HepG2 (cell line): ENCODE measurements at regions not wholly inside any gene's neighbourhood (a gene's known extent, or its start where the extent isn't known, plus 50 kb on each side); places are given as distances from the start of the nearest gene placed in this dataset.

ENCODE experiments used
- EP300 ChIP-seq, 3 experiments: sonication (generic) in 1 of 3; formaldehyde crosslinking in 1 of 3; IDR thresholded peaks; 2 replicates each; pipeline versions ENCODE4 v1.5.1 to v1.6.1; 2011 to 2020; ENCODE audit warnings: low read depth in 2 of 3, low read length in 2 of 3, borderline replicate concordance in 1 of 3, improper control_type of control experiment in 1 of 3, mild to moderate bottlenecking in 1 of 3, missing genetic modification reagents in 1 of 3, moderate library complexity in 1 of 3
- HMGXB4 ChIP-seq, 2 experiments: sonication (generic) in 1 of 2; formaldehyde crosslinking in 1 of 2; IDR thresholded peaks; 2 replicates each; pipeline versions ENCODE4 v1.4.0 to v1.6.1; 2018 to 2020; ENCODE audit warnings: missing genetic modification reagents in 2 of 2, borderline replicate concordance in 1 of 2, low read depth in 1 of 2, mild to moderate bottlenecking in 1 of 2, missing biosample characterization in 1 of 2
- POLR2A ChIP-seq, 2 experiments: IDR thresholded peaks; 2 replicates each; pipeline ENCODE4 v1.6.1; 2011; ENCODE audit warnings: low read depth in 2 of 2, low read length in 2 of 2, mild to moderate bottlenecking in 1 of 2, moderate library complexity in 1 of 2; ENCODE audit not compliant: insufficient read depth in 1 of 2
- TAF1 ChIP-seq: sonication (generic); formaldehyde crosslinking; IDR thresholded peaks from 2 replicates; pipeline ENCODE4 v1.4.0; 2020; ENCODE audit warnings: missing genetic modification reagents
- TBX2 ChIP-seq: sonication (generic); formaldehyde crosslinking; IDR thresholded peaks from 2 replicates; pipeline ENCODE4 v1.5.0; 2020; ENCODE audit warnings: missing genetic modification reagents, mild to moderate bottlenecking, borderline replicate concordance
- ZKSCAN8 ChIP-seq: IDR thresholded peaks from 2 replicates; pipeline ENCODE4 v1.6.1; 2016; ENCODE audit warnings: borderline replicate concordance, missing genetic modification reagents, missing compliant biosample characterization
- ZNF121 ChIP-seq: sonication (generic); formaldehyde crosslinking; IDR thresholded peaks from 2 replicates; pipeline ENCODE4 v1.5.0; 2020; ENCODE audit warnings: mild to moderate bottlenecking, missing genetic modification reagents
- ZNF724P ChIP-seq: sonication (generic); formaldehyde crosslinking; IDR thresholded peaks from 2 replicates; pipeline ENCODE4 v1.8.0; 2022; ENCODE audit warnings: missing genetic modification reagents, borderline replicate concordance
- TF ChIP-seq, protein P1 (sequence below): sonication (generic); formaldehyde crosslinking; IDR thresholded peaks from 2 replicates; pipeline ENCODE4 v1.5.0; 2020; ENCODE audit warnings: mild to moderate bottlenecking, missing genetic modification reagents, moderate library complexity
- TF ChIP-seq, protein P2 (sequence below): sonication (generic); formaldehyde crosslinking; conservative IDR thresholded peaks from 2 replicates; pipeline ENCODE4 v1.8.1; 2023; ENCODE audit warnings: missing genetic modification reagents
- TF ChIP-seq, protein P3 (sequence below): conservative IDR thresholded peaks from 2 replicates; pipeline ENCODE4 v1.6.1; 2018; ENCODE audit warnings: missing genetic modification reagents
- TF ChIP-seq, protein P4 (sequence below): sonication (generic); formaldehyde crosslinking; IDR thresholded peaks from 2 replicates; pipeline ENCODE4 v1.4.0; 2020; ENCODE audit warnings: missing genetic modification reagents, low read depth, mild to moderate bottlenecking, borderline replicate concordance

GRCh38 chr6:80543598-80544222 lies 437.2 kb downstream of the BCKDHB start:
- TF ChIP-seq, protein P1, sequence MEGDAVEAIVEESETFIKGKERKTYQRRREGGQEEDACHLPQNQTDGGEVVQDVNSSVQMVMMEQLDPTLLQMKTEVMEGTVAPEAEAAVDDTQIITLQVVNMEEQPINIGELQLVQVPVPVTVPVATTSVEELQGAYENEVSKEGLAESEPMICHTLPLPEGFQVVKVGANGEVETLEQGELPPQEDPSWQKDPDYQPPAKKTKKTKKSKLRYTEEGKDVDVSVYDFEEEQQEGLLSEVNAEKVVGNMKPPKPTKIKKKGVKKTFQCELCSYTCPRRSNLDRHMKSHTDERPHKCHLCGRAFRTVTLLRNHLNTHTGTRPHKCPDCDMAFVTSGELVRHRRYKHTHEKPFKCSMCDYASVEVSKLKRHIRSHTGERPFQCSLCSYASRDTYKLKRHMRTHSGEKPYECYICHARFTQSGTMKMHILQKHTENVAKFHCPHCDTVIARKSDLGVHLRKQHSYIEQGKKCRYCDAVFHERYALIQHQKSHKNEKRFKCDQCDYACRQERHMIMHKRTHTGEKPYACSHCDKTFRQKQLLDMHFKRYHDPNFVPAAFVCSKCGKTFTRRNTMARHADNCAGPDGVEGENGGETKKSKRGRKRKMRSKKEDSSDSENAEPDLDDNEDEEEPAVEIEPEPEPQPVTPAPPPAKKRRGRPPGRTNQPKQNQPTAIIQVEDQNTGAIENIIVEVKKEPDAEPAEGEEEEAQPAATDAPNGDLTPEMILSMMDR (CRISPR knock-in tag), result no peak
- TF ChIP-seq HMGXB4 (CRISPR knock-in tag; IDR thresholded peaks at IDR 0.05; ENCODE audit: borderline replicate concordance in 1 of 2, low read depth in 1 of 2), result no peak
- no peak for TF ChIP-seq POLR2A (IDR thresholded peaks at IDR 0.05; ENCODE audit: insufficient read depth in 1 of 2, low read depth in 2 of 2, low read length in 2 of 2)
- no peak for TF ChIP-seq ZNF724P (CRISPR knock-in tag)
- TF ChIP-seq EP300 (IDR thresholded peaks at IDR 0.05; ENCODE audit: low read depth in 2 of 2, low read length in 2 of 2), result no peak
- TF ChIP-seq EP300 (CRISPR knock-in tag; IDR thresholded peaks at IDR 0.05; ENCODE audit: borderline replicate concordance), result no peak
- TF ChIP-seq, protein P2, sequence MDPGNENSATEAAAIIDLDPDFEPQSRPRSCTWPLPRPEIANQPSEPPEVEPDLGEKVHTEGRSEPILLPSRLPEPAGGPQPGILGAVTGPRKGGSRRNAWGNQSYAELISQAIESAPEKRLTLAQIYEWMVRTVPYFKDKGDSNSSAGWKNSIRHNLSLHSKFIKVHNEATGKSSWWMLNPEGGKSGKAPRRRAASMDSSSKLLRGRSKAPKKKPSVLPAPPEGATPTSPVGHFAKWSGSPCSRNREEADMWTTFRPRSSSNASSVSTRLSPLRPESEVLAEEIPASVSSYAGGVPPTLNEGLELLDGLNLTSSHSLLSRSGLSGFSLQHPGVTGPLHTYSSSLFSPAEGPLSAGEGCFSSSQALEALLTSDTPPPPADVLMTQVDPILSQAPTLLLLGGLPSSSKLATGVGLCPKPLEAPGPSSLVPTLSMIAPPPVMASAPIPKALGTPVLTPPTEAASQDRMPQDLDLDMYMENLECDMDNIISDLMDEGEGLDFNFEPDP (CRISPR knock-in tag), result no peak
- TF ChIP-seq, protein P3, sequence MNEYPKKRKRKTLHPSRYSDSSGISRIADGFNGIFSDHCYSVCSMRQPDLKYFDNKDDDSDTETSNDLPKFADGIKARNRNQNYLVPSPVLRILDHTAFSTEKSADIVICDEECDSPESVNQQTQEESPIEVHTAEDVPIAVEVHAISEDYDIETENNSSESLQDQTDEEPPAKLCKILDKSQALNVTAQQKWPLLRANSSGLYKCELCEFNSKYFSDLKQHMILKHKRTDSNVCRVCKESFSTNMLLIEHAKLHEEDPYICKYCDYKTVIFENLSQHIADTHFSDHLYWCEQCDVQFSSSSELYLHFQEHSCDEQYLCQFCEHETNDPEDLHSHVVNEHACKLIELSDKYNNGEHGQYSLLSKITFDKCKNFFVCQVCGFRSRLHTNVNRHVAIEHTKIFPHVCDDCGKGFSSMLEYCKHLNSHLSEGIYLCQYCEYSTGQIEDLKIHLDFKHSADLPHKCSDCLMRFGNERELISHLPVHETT, result no peak
- TF ChIP-seq ZKSCAN8, result no peak
- no peak for TF ChIP-seq TBX2 (CRISPR knock-in tag)
- TF ChIP-seq ZNF121 (CRISPR knock-in tag), result no peak
- TF ChIP-seq, protein P4, sequence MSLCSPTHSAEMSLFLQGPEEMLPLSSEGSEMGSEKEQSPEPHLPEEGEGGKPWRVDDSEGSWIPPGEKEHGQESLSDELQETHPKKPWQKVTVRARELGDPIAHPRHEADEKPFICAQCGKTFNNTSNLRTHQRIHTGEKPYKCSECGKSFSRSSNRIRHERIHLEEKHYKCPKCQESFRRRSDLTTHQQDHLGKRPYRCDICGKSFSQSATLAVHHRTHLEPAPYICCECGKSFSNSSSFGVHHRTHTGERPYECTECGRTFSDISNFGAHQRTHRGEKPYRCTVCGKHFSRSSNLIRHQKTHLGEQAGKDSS (CRISPR knock-in tag), result no peak
- no peak for TF ChIP-seq TAF1 (CRISPR knock-in tag)
